ENCODE measurements at regions not wholly inside any gene's neighbourhood (a gene's known extent, or its start where the extent isn't known, plus 50 kb on each side); places are given as distances from the start of the nearest gene placed in this dataset.

GRCh38 chr13:50634339-50634738 is 209.2 kb downstream of the DLEU7 start:
- no peaks in the 10 kb centered on the region for H4K20me1 ChIP-seq (ENCODE audit: control insufficient read depth, insufficient read depth, insufficient read length)
- no peak overlapping the region for H3K14ac ChIP-seq (ENCODE audit: insufficient read depth, low read length)

More at GRCh38 chr13:50634339-50634738, 209.2 kb downstream of the DLEU7 start:
- Mint-ChIP-seq H3K9me3 (no peaks in the 10 kb centered on the region; a peak in 2 of 5 replicates), H3K4me3 (no peak overlapping the region), H3K27ac (no peak overlapping the region), H3K36me3 (ENCODE audit: insufficient read depth in 1 of 3, low read depth in 3 of 3) (peaks cover 0 to 5% (median 0%) of the 10 kb centered on the region in 3 experiments; a peak in 1 of 7 replicates), H3K4me1 (peaks cover 10 to 12% of the 10 kb centered on the region in 2 experiments), H3K27me3 (ENCODE audit: low read depth) (no peaks in the 10 kb centered on the region; the same call in 1 of the 2 replicates)
- Histone ChIP-seq H3K4me2 (ENCODE audit: insufficient read depth, insufficient read length, low read length) (no peak overlapping the region), H4K5ac (ENCODE audit: insufficient read length, low read depth, low read length) (no peak overlapping the region), H3K4ac (ENCODE audit: low read depth, low read length) (no peak overlapping the region), H2BK5ac (ENCODE audit: insufficient read length, low read length) (no peak overlapping the region), H2AFZ (ENCODE audit: low read length) (no peak overlapping the region), H2BK15ac (ENCODE audit: low read depth, low read length) (no peak overlapping the region), H2AK5ac (ENCODE audit: insufficient read length, low read length) (no peak overlapping the region), H3K56ac (ENCODE audit: insufficient read length, low read depth, low read length) (no peak overlapping the region), H3K79me2 (ENCODE audit: insufficient read depth, low read length) (no peaks in the 10 kb centered on the region), H3K79me1 (ENCODE audit: insufficient read depth, low read depth, low read length, poor library complexity, severe bottlenecking) (no peaks in the 10 kb centered on the region), H2BK12ac (ENCODE audit: insufficient read length, low read depth, low read length) (no peak overlapping the region), H3K4me1 (ENCODE audit: insufficient read depth, low read length) (peaks cover 6% of the 10 kb centered on the region; the same call in 1 of the 2 replicates), H3K27me3 (ENCODE audit: insufficient read depth, low read length) (no peaks in the 10 kb centered on the region), H3K27ac (ENCODE audit: insufficient read length, low read depth, low read length) (no peak overlapping the region), H3K9me3 (ENCODE audit: control insufficient read depth, low read depth, low read length) (no peaks in the 10 kb centered on the region), H3K23ac (ENCODE audit: insufficient read length, low read depth, low read length) (no peak overlapping the region), H3K18ac (ENCODE audit: insufficient read length, low read depth, low read length) (no peak overlapping the region), H3K23me2 (ENCODE audit: insufficient read length, low read depth, low read length, poor library complexity, severe bottlenecking) (peaks cover 4% of the 10 kb centered on the region), H4K91ac (ENCODE audit: insufficient read length, low read depth, low read length) (no peak overlapping the region), H2BK120ac (ENCODE audit: low read depth, low read length, poor library complexity, severe bottlenecking) (no peak overlapping the region), H3T11ph (ENCODE audit: low read length) (no peak overlapping the region), H4K8ac (replicated peaks; ENCODE audit: insufficient read length, low read depth, low read length) (no peak overlapping the region), H2BK20ac (ENCODE audit: low read depth, low read length, poor library complexity, severe bottlenecking) (no peak overlapping the region), H3K9ac (ENCODE audit: extremely low read depth, insufficient read length, low read length) (no peak overlapping the region)
- no peak for DNase-seq
- TF ChIP-seq CTCF (conservative IDR thresholded peaks at IDR 0.05): no peak
- no CpG with 5 or more reads among the region's 3 CpGs for WGBS (ENCODE audit: extremely low coverage, insufficient read length, low lambda C conversion rate)

Data from H9 (cell line).